IPS-NIHi11 (cell line): ENCODE measurements at regions not wholly inside any gene's neighbourhood (a gene's known extent, or its start where the extent isn't known, plus 50 kb on each side); places are given as distances from the start of the nearest gene placed in this dataset.

ENCODE experiments used
- DNase-seq: peaks from one replicate; pipeline ENCODE4 v3.0.0; 2012; ENCODE audit warnings: mixed read lengths, low spot score

GRCh38 chr6:139812939-139813338 lies 438.5 kb upstream of the CITED2 start:
- DNase-seq: no peak

- DNase-seq: peak; percentile 39
Observed at GRCh38 chr6:139801571-139802321, 427.3 kb upstream of the CITED2 start.

- DNase-seq: no peak
Observed at GRCh38 chr6:139800837-139801236, 426.4 kb upstream of the CITED2 start.

GRCh38 chr6:139790527-139790926 lies 416.1 kb upstream of the CITED2 start:
- DNase-seq: no peak

GRCh38 chr6:139784222-139784769 lies 409.8 kb upstream of the CITED2 start:
- no peak for DNase-seq

- no peak for DNase-seq
Observed at GRCh38 chr6:139779988-139780774, 405.7 kb upstream of the CITED2 start.

- DNase-seq: no peak
Observed at GRCh38 chr6:139778688-139779087, 404.2 kb upstream of the CITED2 start.

- no peak for DNase-seq
Observed at GRCh38 chr6:139778106-139778505, 403.7 kb upstream of the CITED2 start.

GRCh38 chr6:139777202-139777970 lies 402.9 kb upstream of the CITED2 start:
- no peak for DNase-seq

- DNase-seq: peak; percentile 17
Observed at GRCh38 chr6:139776041-139776440, 401.6 kb upstream of the CITED2 start.

- no peak for DNase-seq
Observed at GRCh38 chr6:139768196-139768595, 393.7 kb upstream of the CITED2 start.

- DNase-seq: no peak
Observed at GRCh38 chr6:139766796-139767195, 392.3 kb upstream of the CITED2 start.

- DNase-seq: no peak
Observed at GRCh38 chr6:139765825-139766285, 391.4 kb upstream of the CITED2 start.

- DNase-seq: peak; percentile 26
Observed at GRCh38 chr6:139764498-139764986, 390.1 kb upstream of the CITED2 start.

GRCh38 chr6:139763468-139764210 lies 389.2 kb upstream of the CITED2 start:
- no peak for DNase-seq

GRCh38 chr6:139762587-139763031 lies 388.2 kb upstream of the CITED2 start:
- DNase-seq: no peak

GRCh38 chr6:139760128-139760527 lies 385.7 kb upstream of the CITED2 start:
- no peak for DNase-seq

GRCh38 chr6:139759086-139759485 lies 384.6 kb upstream of the CITED2 start:
- DNase-seq: no peak

- DNase-seq: no peak
Observed at GRCh38 chr6:139758209-139758611, 383.8 kb upstream of the CITED2 start.

GRCh38 chr6:139757784-139758183 lies 383.3 kb upstream of the CITED2 start:
- no peak for DNase-seq

GRCh38 chr6:139756381-139756780 lies 381.9 kb upstream of the CITED2 start:
- no peak for DNase-seq
